Lower leg skin (tissue), 4 donors: ENCODE measurements at regions not wholly inside any gene's neighbourhood (a gene's known extent, or its start where the extent isn't known, plus 50 kb on each side); places are given as distances from the start of the nearest gene placed in this dataset.

Experiments used
- DNase-seq, 2 donors: peaks; one replicate each; pipeline ENCODE4 v3.0.0-alpha.2; 2019; ENCODE audit warnings: low spot score in 2 of 2
- H3K4me3 ChIP-seq: fragments of 200-600 bp; sonication (generic); 2 replicates; pipeline ENCODE4 v1.5.1; 2017; ENCODE audit warnings: mild to moderate bottlenecking, low read depth; ENCODE audit not compliant: poor library complexity, severe bottlenecking
- CTCF ChIP-seq, 3 donors: fragments of 450-650 bp; IDR thresholded peaks; one replicate each; pipeline ENCODE4 v1.5.1; 2016; ENCODE audit warnings: antibody characterized with exemption in 3 of 3, mild to moderate bottlenecking in 3 of 3, moderate library complexity in 2 of 3
- POLR2A ChIP-seq, 2 donors: fragments of 450-650 bp; IDR thresholded peaks; one replicate each; pipeline ENCODE4 v1.6.1; 2016 to 2017; ENCODE audit warnings: antibody characterized with exemption in 2 of 2, mild to moderate bottlenecking in 1 of 2, moderate library complexity in 1 of 2
- WGBS, 2 donors: methylation state at CpG; one replicate each; pipeline ENCODE4 v1.1.5; 2018; 5-methylcytosine and 5-hydroxymethylcytosine counted together
- intact Hi-C: fragments of 100-400 bp; cut with DNase I; formaldehyde crosslinking; loops from one replicate; pipeline ENCODE4 v1.15.0; 2023; ENCODE audit warnings: low total_unique reads

GRCh38 chr13:82657471-82657870, 1224.8 kb downstream of the SLITRK1 start:
- DNase-seq = no peak
- 72 to 78% methylated on average over 3 of the region's 3 CpGs for WGBS, 2 donors
- no peak for TF ChIP-seq POLR2A (IDR thresholded peaks at IDR 0.05)
- no peak for TF ChIP-seq CTCF (IDR thresholded peaks at IDR 0.05)
- intact Hi-C loops = no loop called here
- no peak overlapping the region for H3K4me3 ChIP-seq

GRCh38 chr13:82654861-82655855, 1227.1 kb downstream of the SLITRK1 start:
- intact Hi-C loops = no loop called here
- peak; percentile 50 to 90 for DNase-seq
- TF ChIP-seq CTCF (IDR thresholded peaks at IDR 0.05) (no peak), POLR2A (IDR thresholded peaks at IDR 0.05) (no peak)
- no peak overlapping the region for H3K4me3 ChIP-seq
- 75 to 81% methylated on average over 16 of the region's 16 CpGs for WGBS, 2 donors

- no peak for DNase-seq
- TF ChIP-seq POLR2A (IDR thresholded peaks at IDR 0.05) = no peak
- TF ChIP-seq CTCF (IDR thresholded peaks at IDR 0.05) = no peak
- intact Hi-C loops = no loop called here
- WGBS, 2 donors = 70 to 80% methylated on average over 1 of the region's 1 CpG
- no peak overlapping the region for H3K4me3 ChIP-seq
Measured at GRCh38 chr13:82654143-82654542, 1228.1 kb downstream of the SLITRK1 start.

- H3K4me3 ChIP-seq = no peak overlapping the region
- intact Hi-C loops = no loop called here
- peak in 1 of 2 donors; percentile 31 for DNase-seq
- WGBS, 2 donors = 91 to 95% methylated on average over 1 of the region's 1 CpG
- TF ChIP-seq CTCF (IDR thresholded peaks at IDR 0.05) (no peak), POLR2A (IDR thresholded peaks at IDR 0.05) (no peak)
Measured at GRCh38 chr13:82647540-82647939, 1234.7 kb downstream of the SLITRK1 start.

GRCh38 chr13:82636119-82636518, 1246.2 kb downstream of the SLITRK1 start:
- no peak for TF ChIP-seq POLR2A (IDR thresholded peaks at IDR 0.05)
- intact Hi-C loops = no loop called here
- H3K4me3 ChIP-seq = no peak overlapping the region
- DNase-seq = no peak
- 58 to 78% methylated on average over 1 of the region's 1 CpG for WGBS, 2 donors

GRCh38 chr13:82634946-82635345, 1247.3 kb downstream of the SLITRK1 start:
- 83 to 89% methylated on average over 2 of the region's 2 CpGs for WGBS, 2 donors
- intact Hi-C loops = no loop called here
- DNase-seq = no peak
- TF ChIP-seq CTCF (IDR thresholded peaks at IDR 0.05) = no peak
- TF ChIP-seq POLR2A (IDR thresholded peaks at IDR 0.05) = no peak
- H3K4me3 ChIP-seq = no peak overlapping the region
